HEK293 (cell line): ENCODE measurements at regions not wholly inside any gene's neighbourhood (a gene's known extent, or its start where the extent isn't known, plus 50 kb on each side); places are given as distances from the start of the nearest gene placed in this dataset.

Experiments used
- CTCF ChIA-PET: fragments of 350-600 bp; formaldehyde crosslinking; extraction: SDS; loops from one replicate; lab custom pipeline; 2021; ENCODE audit warnings: antibody characterized with exemption; lab: Yijun Ruan, JAX
- POLR2A ChIA-PET: fragments of 300-600 bp; formaldehyde crosslinking; extraction: SDS; loops from one replicate; lab custom pipeline; 2020; ENCODE audit warnings: antibody characterized with exemption, inconsistent platforms; lab: Yijun Ruan, JAX
- H3K27ac ChIP-seq: fragments of 200-500 bp; sonication (Bioruptor generic); 2 replicates; pipeline ENCODE4 v1.5.1; 2014; ENCODE audit warnings: low read depth, low read length, control low read depth, inconsistent platforms; ENCODE audit errors: extremely low read depth
- H3K36me3 ChIP-seq, 2 experiments: fragments of 200-500 bp in 1 of 2; sonication (Bioruptor generic) in 1 of 2; 1 replicate in 1 of 2; 2 replicates in 1 of 2; pipeline ENCODE4 v1.5.1; 2014 to 2017; ENCODE audit warnings: inconsistent platforms in 2 of 2, low read length in 2 of 2; ENCODE audit not compliant: control insufficient read depth in 2 of 2, insufficient read depth in 1 of 2
- H3K4me1 ChIP-seq: fragments of 200-500 bp; sonication (Bioruptor generic); 2 replicates; pipeline ENCODE4 v1.5.1; 2014; ENCODE audit warnings: mild to moderate bottlenecking, low read length, inconsistent platforms; ENCODE audit not compliant: control insufficient read depth, insufficient read depth
- H3K4me3 ChIP-seq: 2 replicates; pipeline ENCODE4 v1.5.1; 2011; ENCODE audit warnings: low read depth, mild to moderate bottlenecking, control low read depth, low read length, moderate library complexity
- H3K9me3 ChIP-seq: fragments of 200-500 bp; sonication (Bioruptor generic); 2 replicates; pipeline ENCODE4 v1.5.1; 2014; ENCODE audit warnings: low read depth, low read length, inconsistent platforms; ENCODE audit not compliant: control insufficient read depth, insufficient read depth
- KLF9 ChIP-seq: fragments of 450-650 bp; formaldehyde crosslinking; IDR thresholded peaks from 2 replicates; pipeline ENCODE4 v1.5.1; 2016; ENCODE audit warnings: missing biosample characterization, missing genetic modification characterization, low read depth
- PBX3 ChIP-seq: sonication (generic); formaldehyde crosslinking; IDR thresholded peaks from 2 replicates; pipeline ENCODE4 v1.8.1; 2022; ENCODE audit warnings: mild to moderate bottlenecking, moderate library complexity, missing genetic modification reagents
- PRDM10 ChIP-seq: fragments of 450-650 bp; formaldehyde crosslinking; IDR thresholded peaks from 2 replicates; pipeline ENCODE4 v1.5.1; 2016; ENCODE audit warnings: missing biosample characterization, missing genetic modification characterization
- SCRT1 ChIP-seq: fragments of 450-650 bp; formaldehyde crosslinking; IDR thresholded peaks from 2 replicates; pipeline ENCODE4 v1.5.1; 2016; ENCODE audit warnings: missing biosample characterization, missing genetic modification characterization, borderline replicate concordance
- SCRT2 ChIP-seq: fragments of 450-650 bp; formaldehyde crosslinking; IDR thresholded peaks from 2 replicates; pipeline ENCODE4 v1.5.1; 2016; ENCODE audit warnings: missing biosample characterization, missing genetic modification characterization
- SP7 ChIP-seq: fragments of 450-650 bp; formaldehyde crosslinking; IDR thresholded peaks from 2 replicates; pipeline ENCODE4 v1.5.1; 2016; ENCODE audit warnings: missing biosample characterization, missing genetic modification characterization
- TSHZ1 ChIP-seq: fragments of 450-650 bp; formaldehyde crosslinking; IDR thresholded peaks from 2 replicates; pipeline ENCODE4 v1.5.1; 2016; ENCODE audit warnings: missing biosample characterization, missing genetic modification characterization, borderline replicate concordance
- ZBTB26 ChIP-seq: fragments of 450-650 bp; formaldehyde crosslinking; optimal IDR thresholded peaks from 2 replicates; pipeline ENCODE3; 2016; ENCODE audit warnings: missing biosample characterization, mild to moderate bottlenecking, missing genetic modification characterization
- ZBTB6 ChIP-seq: fragments of 450-650 bp; formaldehyde crosslinking; IDR thresholded peaks from 2 replicates; pipeline ENCODE4 v1.5.1; 2017; ENCODE audit warnings: missing biosample characterization, missing genetic modification characterization
- ZNF157 ChIP-seq: fragments of 450-650 bp; formaldehyde crosslinking; IDR thresholded peaks from 2 replicates; pipeline ENCODE4 v1.5.1; 2016; ENCODE audit warnings: missing biosample characterization, missing genetic modification characterization
- ZNF394 ChIP-seq: fragments of 450-650 bp; formaldehyde crosslinking; IDR thresholded peaks from 2 replicates; pipeline ENCODE4 v1.5.1; 2016; ENCODE audit warnings: missing biosample characterization, missing genetic modification characterization, mild to moderate bottlenecking, moderate library complexity, borderline replicate concordance
- ZNF449 ChIP-seq: fragments of 450-650 bp; formaldehyde crosslinking; IDR thresholded peaks from 2 replicates; pipeline ENCODE4 v1.5.1; 2017; ENCODE audit warnings: missing biosample characterization, mild to moderate bottlenecking, missing genetic modification characterization, moderate library complexity
- ZNF518A ChIP-seq: fragments of 450-650 bp; formaldehyde crosslinking; conservative IDR thresholded peaks from 2 replicates; pipeline ENCODE4 v1.5.1; 2016; ENCODE audit warnings: low read depth, missing biosample characterization, missing genetic modification characterization
- ZNF555 ChIP-seq: fragments of 450-650 bp; formaldehyde crosslinking; conservative IDR thresholded peaks from 2 replicates; pipeline ENCODE4 v1.5.1; 2017; ENCODE audit warnings: missing biosample characterization, mild to moderate bottlenecking, missing genetic modification characterization, inconsistent platforms
- ZNF626 ChIP-seq: fragments of 450-650 bp; sonication (Bioruptor Pico); formaldehyde crosslinking; IDR thresholded peaks from 2 replicates; pipeline ENCODE4 v1.5.1; 2018; ENCODE audit warnings: missing biosample characterization, missing genetic modification characterization, inconsistent platforms
- ZNF707 ChIP-seq: fragments of 450-650 bp; formaldehyde crosslinking; IDR thresholded peaks from 2 replicates; pipeline ENCODE4 v1.5.1; 2016; ENCODE audit warnings: missing biosample characterization, missing genetic modification characterization
- ZNF830 ChIP-seq: fragments of 450-650 bp; IDR thresholded peaks from 2 replicates; pipeline ENCODE4 v1.5.0; 2018; ENCODE audit warnings: missing biosample characterization, missing genetic modification characterization, low read depth, mild to moderate bottlenecking, moderate library complexity

- no peak overlapping the region for H3K27ac ChIP-seq
- no peaks in the 10 kb centered on the region for H3K9me3 ChIP-seq
- ChIA-PET POLR2A (no interaction called here), CTCF (no interaction called here)
- no peak overlapping the region for H3K4me3 ChIP-seq
- no peaks in the 10 kb centered on the region for H3K36me3 ChIP-seq
- H3K4me1 ChIP-seq, result no peaks in the 10 kb centered on the region
- no peak for TF ChIP-seq SP7 (tag by site-specific recombination)
- TF ChIP-seq SCRT2 (tag by site-specific recombination), result no peak
- no peak for TF ChIP-seq ZNF707 (tag by site-specific recombination)
- no peak for TF ChIP-seq SCRT1 (tag by site-specific recombination)
- no peak for TF ChIP-seq ZBTB26 (tag by site-specific recombination)
- no peak for TF ChIP-seq ZNF518A
- no peak for TF ChIP-seq ZNF157 (tag by site-specific recombination)
- TF ChIP-seq ZNF830 (tag by site-specific recombination), result no peak
- TF ChIP-seq PBX3, result no peak
- TF ChIP-seq ZNF626 (tag by site-specific recombination), result no peak
- no peak for TF ChIP-seq ZNF555 (tag by site-specific recombination)
- no peak for TF ChIP-seq PRDM10
- no peak for TF ChIP-seq KLF9 (tag by site-specific recombination)
- no peak for TF ChIP-seq TSHZ1 (tag by site-specific recombination)
- no peak for TF ChIP-seq ZBTB6
- TF ChIP-seq ZNF394 (tag by site-specific recombination), result no peak
- TF ChIP-seq ZNF449 (tag by site-specific recombination), result no peak
These were observed 329.7 kb downstream of the CTTN start for GRCh38 chr11:70727899-70728620.
